Kidney (tissue), 13 donors: ENCODE measurements at regions not wholly inside any gene's neighbourhood (a gene's known extent, or its start where the extent isn't known, plus 50 kb on each side); places are given as distances from the start of the nearest gene placed in this dataset.
"Not testable (repeated sequence)": the region's sequence is repeated elsewhere in the genome, so short reads cannot be mapped to it uniquely, and the experiment has no call there.

ENCODE experiments used
- DNase-seq, 5 donors: peaks; one replicate each; pipeline ENCODE4 v3.0.0-alpha.2; 2013 to 2020
- FAIRE-seq: peaks from 2 replicates; lab custom pipeline; 2012; peaks lifted over from hg19 to GRCh38; lab: Jason Lieb, UNC
- H3K27ac ChIP-seq, 2 donors: one replicate each; pipeline ENCODE4 v1.7.0; 2013; ENCODE audit warnings: low read depth in 2 of 2, low read length in 2 of 2, inconsistent platforms in 1 of 2
- H3K27me3 ChIP-seq: one replicate; pipeline ENCODE4 v1.7.1; 2013; ENCODE audit warnings: low read length, inconsistent platforms; ENCODE audit not compliant: control insufficient read depth, insufficient read depth
- H3K36me3 ChIP-seq, 3 donors: one replicate each; pipeline versions ENCODE4 v1.7.0 to v1.7.1; 2013; ENCODE audit warnings: low read length in 3 of 3, control low read depth in 1 of 3, inconsistent platforms in 1 of 3; ENCODE audit not compliant: insufficient read depth in 3 of 3, control insufficient read depth in 2 of 3
- H3K4me1 ChIP-seq, 3 donors: one replicate each; pipeline versions ENCODE4 v1.7.0 to v1.7.1; 2013; ENCODE audit warnings: low read length in 3 of 3, inconsistent platforms in 1 of 3, low read depth in 1 of 3; ENCODE audit not compliant: control insufficient read depth in 2 of 3, insufficient read depth in 2 of 3
- H3K4me3 ChIP-seq, 3 donors: one replicate each; pipeline versions ENCODE4 v1.7.0 to v1.8.1; 2013; ENCODE audit warnings: low read length in 3 of 3, control low read depth in 1 of 3, inconsistent platforms in 1 of 3
- H3K9ac ChIP-seq, 3 donors: one replicate each; pipeline versions ENCODE4 v1.7.0 to v1.7.1; 2013; ENCODE audit warnings: low read length in 3 of 3, control low read depth in 1 of 3, inconsistent platforms in 1 of 3
- H3K9me3 ChIP-seq, 3 donors: one replicate each; pipeline versions ENCODE4 v1.7.0 to v1.7.1; 2013; ENCODE audit warnings: low read length in 3 of 3, control low read depth in 1 of 3, inconsistent platforms in 1 of 3; ENCODE audit not compliant: control insufficient read depth in 2 of 3, insufficient read depth in 1 of 3
- intact Hi-C: fragments of 100-400 bp; cut with DNase I; formaldehyde crosslinking; loops from one replicate; pipeline ENCODE4 v1.11.1; 2022
- TF ChIP-seq, protein P1 (sequence below): IDR thresholded peaks from 3 replicates; pipeline ENCODE4 v1.5.1; 2012; ENCODE audit warnings: mild to moderate bottlenecking, moderate library complexity, borderline replicate concordance; ENCODE audit not compliant: insufficient read depth; ENCODE audit errors: extremely low read depth
- donor health status: control.
- donor health status: control.
- donor health status: control.
- donor health status: control.
- donor health status: control.
- donor health status: DM: yes; HTN: yes; CAD: no.
- donor health status: Normal renal cell carcinoma (clear cell type).

DNA sequence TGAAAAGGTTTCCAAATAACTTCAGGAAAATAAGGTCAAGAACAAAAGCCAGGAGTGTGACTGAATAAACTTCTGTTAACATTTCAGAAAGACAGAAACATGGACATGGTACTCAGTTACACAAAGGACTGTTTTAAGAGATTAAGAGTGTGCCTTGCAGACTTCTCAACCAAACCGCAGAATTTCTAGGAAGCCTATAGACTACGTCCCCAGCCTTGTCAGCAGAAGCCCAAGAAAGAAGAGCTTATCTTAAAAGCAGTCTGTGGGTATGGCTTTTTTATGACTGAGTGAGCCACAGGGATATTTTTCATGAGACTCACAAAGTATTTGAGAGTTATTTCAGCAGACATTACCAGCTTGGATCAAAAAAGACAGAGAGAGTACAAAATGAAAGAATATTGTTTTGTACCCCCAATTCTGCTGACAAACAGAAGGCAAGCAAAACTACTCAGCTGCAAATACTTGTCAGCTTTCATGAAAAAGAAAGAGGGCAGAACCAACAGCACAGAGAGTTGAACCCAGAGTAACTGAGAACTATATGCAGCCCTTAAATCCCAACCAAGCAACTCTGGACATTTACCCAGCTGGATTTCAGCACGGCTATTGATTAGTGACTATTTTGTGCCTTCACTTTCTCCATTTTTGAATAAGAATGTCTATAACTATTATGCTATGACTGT, 711.0 kb upstream of the CTNND2 start:
- no peak overlapping the region for H3K4me3 ChIP-seq
- intact Hi-C loops: no loop called here
- no peaks in the 10 kb centered on the region for H3K4me1 ChIP-seq
- no peaks in the 10 kb centered on the region for H3K36me3 ChIP-seq
- H3K9ac ChIP-seq: no peak overlapping the region
- DNase-seq: no peak
- TF ChIP-seq, protein P1, sequence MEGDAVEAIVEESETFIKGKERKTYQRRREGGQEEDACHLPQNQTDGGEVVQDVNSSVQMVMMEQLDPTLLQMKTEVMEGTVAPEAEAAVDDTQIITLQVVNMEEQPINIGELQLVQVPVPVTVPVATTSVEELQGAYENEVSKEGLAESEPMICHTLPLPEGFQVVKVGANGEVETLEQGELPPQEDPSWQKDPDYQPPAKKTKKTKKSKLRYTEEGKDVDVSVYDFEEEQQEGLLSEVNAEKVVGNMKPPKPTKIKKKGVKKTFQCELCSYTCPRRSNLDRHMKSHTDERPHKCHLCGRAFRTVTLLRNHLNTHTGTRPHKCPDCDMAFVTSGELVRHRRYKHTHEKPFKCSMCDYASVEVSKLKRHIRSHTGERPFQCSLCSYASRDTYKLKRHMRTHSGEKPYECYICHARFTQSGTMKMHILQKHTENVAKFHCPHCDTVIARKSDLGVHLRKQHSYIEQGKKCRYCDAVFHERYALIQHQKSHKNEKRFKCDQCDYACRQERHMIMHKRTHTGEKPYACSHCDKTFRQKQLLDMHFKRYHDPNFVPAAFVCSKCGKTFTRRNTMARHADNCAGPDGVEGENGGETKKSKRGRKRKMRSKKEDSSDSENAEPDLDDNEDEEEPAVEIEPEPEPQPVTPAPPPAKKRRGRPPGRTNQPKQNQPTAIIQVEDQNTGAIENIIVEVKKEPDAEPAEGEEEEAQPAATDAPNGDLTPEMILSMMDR: no peak
- no peak overlapping the region for H3K27ac ChIP-seq
- H3K27me3 ChIP-seq: no peaks in the 10 kb centered on the region
- peaks cover 0 to 6% (median 0%) of the 10 kb centered on the region in 3 donors for H3K9me3 ChIP-seq
- no peak for FAIRE-seq

DNA sequence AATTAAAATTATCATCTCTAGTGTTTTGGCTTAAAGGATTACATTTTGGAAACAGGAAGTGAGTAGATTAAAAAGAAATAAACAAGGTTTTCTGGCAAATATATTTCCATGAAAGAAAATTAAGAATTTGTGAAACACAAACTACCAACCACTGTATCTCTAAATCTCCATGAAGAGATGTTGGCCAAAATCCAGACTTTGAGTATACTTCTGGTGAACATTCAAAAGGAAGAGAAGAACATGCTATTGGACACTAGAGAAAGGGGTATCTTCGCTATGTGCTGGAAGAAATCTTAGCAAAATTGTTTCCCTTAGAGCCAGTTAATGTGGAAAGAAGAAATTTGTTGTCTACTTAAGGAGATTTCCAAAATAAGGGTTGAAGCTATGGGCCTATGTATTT, 710.4 kb upstream of the CTNND2 start:
- H3K27ac ChIP-seq: no peak overlapping the region
- H3K4me1 ChIP-seq: no peaks in the 10 kb centered on the region
- no peak overlapping the region for H3K4me3 ChIP-seq
- H3K9ac ChIP-seq: no peak overlapping the region
- intact Hi-C loops: no loop called here
- H3K9me3 ChIP-seq: peaks cover 0 to 6% (median 0%) of the 10 kb centered on the region in 3 donors
- H3K36me3 ChIP-seq: no peaks in the 10 kb centered on the region
- H3K27me3 ChIP-seq: no peaks in the 10 kb centered on the region
- FAIRE-seq: no peak
- no peak for DNase-seq
- TF ChIP-seq, protein P1: no peak

DNA sequence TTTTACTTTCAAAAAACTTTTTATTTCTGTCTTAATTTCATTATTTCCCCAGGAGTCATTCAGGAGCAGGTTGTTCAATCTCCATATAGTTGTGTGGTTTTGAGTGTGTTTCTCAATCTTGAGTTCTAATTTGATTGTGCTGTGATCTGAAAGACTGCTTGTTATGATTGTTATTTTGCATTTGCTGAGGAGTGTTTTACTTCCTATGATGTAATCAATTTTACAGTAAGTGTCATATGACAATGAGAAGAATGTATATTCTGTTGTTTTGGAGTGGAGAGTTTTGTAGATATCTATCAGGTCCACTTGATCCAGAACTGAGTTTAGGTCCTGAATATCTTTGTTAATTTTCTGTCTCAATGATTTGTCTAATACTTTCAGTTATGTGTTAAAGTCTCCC, 706.9 kb upstream of the CTNND2 start:
- H3K9ac ChIP-seq: no peak overlapping the region
- DNase-seq (no peak), FAIRE-seq (no peak)
- no peaks in the 10 kb centered on the region for H3K4me1 ChIP-seq
- no peaks in the 10 kb centered on the region for H3K36me3 ChIP-seq
- intact Hi-C loops: no loop called here
- H3K9me3 ChIP-seq: peaks cover 0 to 6% (median 0%) of the 10 kb centered on the region in 3 donors
- TF ChIP-seq, protein P1: no peak
- H3K4me3 ChIP-seq: no peak overlapping the region
- no peaks in the 10 kb centered on the region for H3K27me3 ChIP-seq
- no peak overlapping the region for H3K27ac ChIP-seq

DNA sequence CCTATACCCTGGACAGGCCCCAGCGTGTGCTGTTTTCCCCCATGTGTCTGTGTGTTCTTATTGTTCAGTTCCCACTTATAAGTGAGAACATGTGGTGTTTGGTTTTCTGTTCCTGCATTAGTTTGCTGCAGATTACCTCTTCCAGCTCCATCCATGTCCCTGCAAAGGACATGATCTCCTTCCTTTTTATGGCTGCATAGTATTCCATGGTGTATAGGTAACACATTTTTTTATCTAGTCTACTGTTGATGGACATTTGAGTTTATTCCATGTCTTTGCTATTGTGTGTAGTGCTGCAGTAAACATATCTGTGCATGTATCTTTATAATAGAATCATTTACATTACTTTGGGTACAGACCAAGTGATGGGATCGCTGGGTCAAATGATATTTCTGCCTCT, 703.6 kb upstream of the CTNND2 start:
- not testable (repeated sequence) for H3K36me3 ChIP-seq

More for the DNA sequence above, 703.6 kb upstream of the CTNND2 start:
- intact Hi-C loops, H3K4me1 ChIP-seq, DNase-seq, FAIRE-seq, H3K27me3 ChIP-seq, H3K27ac ChIP-seq, H3K4me3 ChIP-seq, H3K9me3 ChIP-seq, H3K9ac ChIP-seq: not testable (repeated sequence)
